ENCODE measurements at regions not wholly inside any gene's neighbourhood (a gene's known extent, or its start where the extent isn't known, plus 50 kb on each side); places are given as distances from the start of the nearest gene placed in this dataset.

- no peak for ATAC-seq
- Histone ChIP-seq H3K27ac (no peak overlapping the region), H3K36me3 (ENCODE audit: insufficient read depth in 1 of 2, low read depth in 1 of 2) (no peaks in the 10 kb centered on the region), H3K9me3 (no peaks in the 10 kb centered on the region), H3K4me1 (no peaks in the 10 kb centered on the region), H3K27me3 (ENCODE audit: insufficient read depth in 3 of 3, low read length in 2 of 3) (peaks cover 0 to 2% (median 0%) of the 10 kb centered on the region in 3 donors), H3K4me3 (no peak overlapping the region)
- no peak for DNase-seq
- intact Hi-C loops (cut with DNase I) = no loop called here
- TF ChIP-seq CTCF (IDR thresholded peaks at IDR 0.05) = no peak
- WGBS, 3 donors = 88 to 92% (median 90%) methylated on average over 16 to 17 of the region's 17 CpGs
Observed at GRCh38 chr22:48042621-48043395, 1280.4 kb downstream of the TBC1D22A start.

- no peak for DNase-seq
- intact Hi-C loops (cut with DNase I) = no loop called here
- no peaks in the 10 kb centered on the region for H3K9me3 ChIP-seq
- H3K4me3 ChIP-seq = no peak overlapping the region
- peaks cover 0 to 5% (median 3%) of the 10 kb centered on the region in 3 donors for H3K27me3 ChIP-seq (ENCODE audit: insufficient read depth in 3 of 3, low read length in 2 of 3)
- ATAC-seq = no peak
- no peak overlapping the region for H3K27ac ChIP-seq
- TF ChIP-seq CTCF (IDR thresholded peaks at IDR 0.05) = no peak
- 87 to 91% (median 88%) methylated on average over 5 of the region's 5 CpGs for WGBS, 3 donors
- no peaks in the 10 kb centered on the region for H3K4me1 ChIP-seq
- no peaks in the 10 kb centered on the region for H3K36me3 ChIP-seq (ENCODE audit: insufficient read depth in 1 of 2, low read depth in 1 of 2)
Observed at GRCh38 chr22:48039326-48039725, 1276.9 kb downstream of the TBC1D22A start.

- no peak for TF ChIP-seq CTCF (IDR thresholded peaks at IDR 0.05)
- WGBS, 3 donors = 70 to 79% (median 79%) methylated on average over 4 of the region's 4 CpGs
- H3K27me3 ChIP-seq (ENCODE audit: insufficient read depth in 3 of 3, low read length in 2 of 3) = peaks cover 0 to 5% (median 3%) of the 10 kb centered on the region in 3 donors
Observed at GRCh38 chr22:48037618-48038017, 1275.2 kb downstream of the TBC1D22A start.

GRCh38 chr22:48035897-48036296 is 1273.4 kb downstream of the TBC1D22A start:
- TF ChIP-seq CTCF (IDR thresholded peaks at IDR 0.05) = no peak
- WGBS, 3 donors = 75 to 79% (median 78%) methylated on average over 12 of the region's 12 CpGs
- intact Hi-C loops (cut with DNase I) = no loop called here
- no peak for DNase-seq
- Histone ChIP-seq H3K9me3 (no peaks in the 10 kb centered on the region), H3K36me3 (ENCODE audit: insufficient read depth in 1 of 2, low read depth in 1 of 2) (no peaks in the 10 kb centered on the region), H3K27me3 (ENCODE audit: insufficient read depth in 3 of 3, low read length in 2 of 3) (peaks cover 0 to 5% (median 1%) of the 10 kb centered on the region in 3 donors), H3K27ac (no peak overlapping the region), H3K4me1 (no peaks in the 10 kb centered on the region), H3K4me3 (no peak overlapping the region)
- ATAC-seq = no peak

More at GRCh38 chr22:48037618-48038017, 1275.2 kb downstream of the TBC1D22A start:
- Histone ChIP-seq H3K9me3 (no peaks in the 10 kb centered on the region), H3K4me1 (no peaks in the 10 kb centered on the region), H3K36me3 (ENCODE audit: insufficient read depth in 1 of 2, low read depth in 1 of 2) (no peaks in the 10 kb centered on the region), H3K27ac (no peak overlapping the region), H3K4me3 (no peak overlapping the region)
- ATAC-seq (no peak), DNase-seq (no peak)
- intact Hi-C loops (cut with DNase I) = no loop called here

Data from psoas muscle (tissue), 7 donors.